Kidney capillary endothelial cell (primary cell): ENCODE measurements at regions not wholly inside any gene's neighbourhood (a gene's known extent, or its start where the extent isn't known, plus 50 kb on each side); places are given as distances from the start of the nearest gene placed in this dataset.
"Not testable (repeated sequence)": the region's sequence is repeated elsewhere in the genome, so short reads cannot be mapped to it uniquely, and the experiment has no call there.

Source experiments
- DNase-seq: peaks from one replicate; pipeline ENCODE4 v3.0.0-alpha.2; 2018; ENCODE audit warnings: low spot score

GRCh38 chrX:95218976-95219375 lies 1465.7 kb upstream of the DIAPH2 start:
- no peak for DNase-seq

- DNase-seq: no peak
Measured at GRCh38 chrX:95248386-95248785, 1436.3 kb upstream of the DIAPH2 start.

GRCh38 chrX:95290455-95290854 lies 1394.2 kb upstream of the DIAPH2 start:
- no peak for DNase-seq

GRCh38 chrX:95291561-95291960 lies 1393.1 kb upstream of the DIAPH2 start:
- DNase-seq: no peak

GRCh38 chrX:95318882-95319281 lies 1365.8 kb upstream of the DIAPH2 start:
- DNase-seq: no peak

- no peak for DNase-seq
Measured at GRCh38 chrX:95325185-95325584, 1359.5 kb upstream of the DIAPH2 start.

- no peak for DNase-seq
Measured at GRCh38 chrX:95330292-95330691, 1354.3 kb upstream of the DIAPH2 start.

- no peak for DNase-seq
Measured at GRCh38 chrX:95332530-95332929, 1352.1 kb upstream of the DIAPH2 start.

- DNase-seq: peak; percentile 4
Measured at GRCh38 chrX:95346856-95347255, 1337.8 kb upstream of the DIAPH2 start.

- no peak for DNase-seq
Measured at GRCh38 chrX:95350774-95351488, 1333.7 kb upstream of the DIAPH2 start.

GRCh38 chrX:95367286-95367685 lies 1317.4 kb upstream of the DIAPH2 start:
- DNase-seq: no peak

GRCh38 chrX:95382799-95383198 lies 1301.8 kb upstream of the DIAPH2 start:
- DNase-seq: no peak

GRCh38 chrX:95383778-95384177 lies 1300.9 kb upstream of the DIAPH2 start:
- DNase-seq: no peak

- DNase-seq: no peak
Measured at GRCh38 chrX:95427389-95427788, 1257.3 kb upstream of the DIAPH2 start.

GRCh38 chrX:95435198-95435597 lies 1249.4 kb upstream of the DIAPH2 start:
- no peak for DNase-seq

- no peak for DNase-seq
Measured at GRCh38 chrX:95441836-95442235, 1242.8 kb upstream of the DIAPH2 start.

GRCh38 chrX:95484781-95485180 lies 1199.9 kb upstream of the DIAPH2 start:
- DNase-seq: no peak

- no peak for DNase-seq
Measured at GRCh38 chrX:95505721-95506120, 1178.9 kb upstream of the DIAPH2 start.

- no peak for DNase-seq
Measured at GRCh38 chrX:95509474-95509873, 1175.2 kb upstream of the DIAPH2 start.

- DNase-seq: not testable (repeated sequence)
Measured at GRCh38 chrX:95524018-95524417, 1160.6 kb upstream of the DIAPH2 start.

- DNase-seq: no peak
Measured at GRCh38 chrX:95536111-95536510, 1148.5 kb upstream of the DIAPH2 start.

GRCh38 chrX:95536661-95537060 lies 1148.0 kb upstream of the DIAPH2 start:
- DNase-seq: no peak

- no peak for DNase-seq
Measured at GRCh38 chrX:95539041-95539440, 1145.6 kb upstream of the DIAPH2 start.

GRCh38 chrX:95549552-95549951 lies 1135.1 kb upstream of the DIAPH2 start:
- not testable (repeated sequence) for DNase-seq
